ENCODE measurements at regions not wholly inside any gene's neighbourhood (a gene's known extent, or its start where the extent isn't known, plus 50 kb on each side); places are given as distances from the start of the nearest gene placed in this dataset.

- Histone ChIP-seq H3K9ac (ENCODE audit: low read length) (no peak overlapping the region), H3K79me2 (ENCODE audit: low read length) (no peaks in the 10 kb centered on the region), H3K4me1 (ENCODE audit: low read length) (no peaks in the 10 kb centered on the region), H3K9me3 (ENCODE audit: insufficient read depth, low read length) (no peaks in the 10 kb centered on the region), H3K4me3 (ENCODE audit: low read length) (no peak overlapping the region), H3K4me2 (ENCODE audit: low read length) (no peak overlapping the region), H2AFZ (ENCODE audit: low read depth, low read length) (no peak overlapping the region), H3K27me3 (ENCODE audit: low read depth, low read length) (peaks cover 10% of the 10 kb centered on the region; the same call in 1 of the 2 replicates), H3K27ac (ENCODE audit: low read length) (no peak overlapping the region), H4K20me1 (ENCODE audit: insufficient read depth, low read length) (no peaks in the 10 kb centered on the region), H3K36me3 (replicated peaks; ENCODE audit: low read depth, low read length) (no peaks in the 10 kb centered on the region)
- no peak for TF ChIP-seq CTCF (IDR thresholded peaks at IDR 0.05; ENCODE audit: low read depth, low read length)
- TF ChIP-seq EZH2phosphoT487 (IDR thresholded peaks at IDR 0.05; ENCODE audit: low read depth): no peak
These were observed 90.2 kb upstream of the SSTR4 start for GRCh38 chr20:22944936-22945335.

- Histone ChIP-seq H3K4me3 (ENCODE audit: low read length) (no peak overlapping the region), H3K27ac (ENCODE audit: low read length) (no peak overlapping the region), H3K9ac (ENCODE audit: low read length) (no peak overlapping the region), H3K9me3 (ENCODE audit: insufficient read depth, low read length) (no peaks in the 10 kb centered on the region), H4K20me1 (ENCODE audit: insufficient read depth, low read length) (no peaks in the 10 kb centered on the region), H2AFZ (ENCODE audit: low read depth, low read length) (no peak overlapping the region), H3K79me2 (ENCODE audit: low read length) (no peaks in the 10 kb centered on the region), H3K27me3 (ENCODE audit: low read depth, low read length) (peaks cover 10% of the 10 kb centered on the region; the same call in 1 of the 2 replicates), H3K36me3 (replicated peaks; ENCODE audit: low read depth, low read length) (no peaks in the 10 kb centered on the region), H3K4me2 (ENCODE audit: low read length) (no peak overlapping the region), H3K4me1 (ENCODE audit: low read length) (no peaks in the 10 kb centered on the region)
- TF ChIP-seq CTCF (IDR thresholded peaks at IDR 0.05; ENCODE audit: low read depth, low read length) (no peak), EZH2phosphoT487 (IDR thresholded peaks at IDR 0.05; ENCODE audit: low read depth) (no peak)
These were observed 88.5 kb upstream of the SSTR4 start for GRCh38 chr20:22946596-22946995.

GRCh38 chr20:22949331-22950109 lies 85.6 kb upstream of the SSTR4 start:
- Histone ChIP-seq H2AFZ (ENCODE audit: low read depth, low read length) (no peak overlapping the region), H3K27me3 (ENCODE audit: low read depth, low read length) (peaks cover 22% of the 10 kb centered on the region), H3K27ac (ENCODE audit: low read length) (no peak overlapping the region), H3K4me3 (ENCODE audit: low read length) (no peak overlapping the region), H4K20me1 (ENCODE audit: insufficient read depth, low read length) (no peaks in the 10 kb centered on the region), H3K9ac (ENCODE audit: low read length) (no peak overlapping the region), H3K4me2 (ENCODE audit: low read length) (no peak overlapping the region), H3K79me2 (ENCODE audit: low read length) (no peaks in the 10 kb centered on the region), H3K9me3 (ENCODE audit: insufficient read depth, low read length) (no peaks in the 10 kb centered on the region), H3K36me3 (replicated peaks; ENCODE audit: low read depth, low read length) (no peaks in the 10 kb centered on the region), H3K4me1 (ENCODE audit: low read length) (no peaks in the 10 kb centered on the region)
- no peak for TF ChIP-seq CTCF (IDR thresholded peaks at IDR 0.05; ENCODE audit: low read depth, low read length)
- no peak for TF ChIP-seq EZH2phosphoT487 (IDR thresholded peaks at IDR 0.05; ENCODE audit: low read depth)

GRCh38 chr20:22951966-22952365 lies 83.1 kb upstream of the SSTR4 start:
- H4K20me1 ChIP-seq (ENCODE audit: insufficient read depth, low read length): no peaks in the 10 kb centered on the region
- no peaks in the 10 kb centered on the region for H3K4me1 ChIP-seq (ENCODE audit: low read length)
- no peaks in the 10 kb centered on the region for H3K9me3 ChIP-seq (ENCODE audit: insufficient read depth, low read length)
- no peaks in the 10 kb centered on the region for H3K79me2 ChIP-seq (ENCODE audit: low read length)
- TF ChIP-seq EZH2phosphoT487 (IDR thresholded peaks at IDR 0.05; ENCODE audit: low read depth): no peak
- TF ChIP-seq CTCF (IDR thresholded peaks at IDR 0.05; ENCODE audit: low read depth, low read length): no peak
- no peak overlapping the region for H3K4me3 ChIP-seq (ENCODE audit: low read length)
- peaks cover 15% of the 10 kb centered on the region for H3K27me3 ChIP-seq (ENCODE audit: low read depth, low read length)
- no peak overlapping the region for H3K27ac ChIP-seq (ENCODE audit: low read length)
- H3K36me3 ChIP-seq (replicated peaks; ENCODE audit: low read depth, low read length): no peaks in the 10 kb centered on the region
- H3K9ac ChIP-seq (ENCODE audit: low read length): no peak overlapping the region
- no peak overlapping the region for H2AFZ ChIP-seq (ENCODE audit: low read depth, low read length)
- H3K4me2 ChIP-seq (ENCODE audit: low read length): no peak overlapping the region

Data from OCI-LY3 (cell line).